ENCODE measurements at regions not wholly inside any gene's neighbourhood (a gene's known extent, or its start where the extent isn't known, plus 50 kb on each side); places are given as distances from the start of the nearest gene placed in this dataset.

DNA sequence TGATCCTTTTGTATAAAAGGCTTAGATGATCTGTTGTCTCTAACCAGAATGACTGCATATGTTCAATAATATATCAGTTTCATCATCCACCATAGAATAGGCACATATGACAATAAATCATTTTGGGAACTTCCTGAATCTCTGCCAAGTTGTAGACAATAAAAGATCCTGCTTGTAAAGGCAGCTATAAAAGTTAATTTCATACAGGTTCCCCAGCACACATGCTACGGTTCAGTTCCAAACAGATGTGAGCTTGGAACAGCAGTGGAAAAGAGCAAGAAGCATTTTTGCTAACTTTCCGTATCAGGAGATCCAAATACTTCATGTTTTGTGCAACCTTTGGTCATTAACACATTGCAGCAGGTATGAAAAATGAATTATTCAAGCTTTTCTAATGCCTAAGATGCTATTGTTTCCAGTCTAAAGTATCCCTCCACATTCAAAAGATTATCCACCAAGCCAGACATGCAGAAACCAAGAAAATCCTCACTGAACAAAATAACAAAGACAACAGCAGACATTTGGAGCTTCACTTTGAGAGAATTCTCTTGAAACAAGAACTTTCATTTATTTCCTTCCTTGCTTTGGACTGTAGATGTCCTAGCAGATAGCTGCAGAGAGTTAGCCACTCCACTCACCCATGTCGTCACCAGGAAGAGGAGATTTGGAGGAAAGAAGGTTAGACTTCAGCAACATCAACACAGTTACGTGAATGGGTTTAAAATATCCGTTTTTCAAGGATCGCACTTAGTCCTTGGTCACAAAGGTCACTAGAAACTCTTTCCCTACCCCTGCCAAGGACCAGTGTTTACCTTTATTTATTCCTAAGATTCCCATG lies 453.5 kb upstream of the JARID2 start:
- no peak for TF ChIP-seq FOSL1 (IDR thresholded peaks at IDR 0.05; ENCODE audit: low read depth)
- TF ChIP-seq JUND (IDR thresholded peaks at IDR 0.05): no peak
- no peak for TF ChIP-seq EZH2 (IDR thresholded peaks at IDR 0.05)
- TF ChIP-seq, protein P1, sequence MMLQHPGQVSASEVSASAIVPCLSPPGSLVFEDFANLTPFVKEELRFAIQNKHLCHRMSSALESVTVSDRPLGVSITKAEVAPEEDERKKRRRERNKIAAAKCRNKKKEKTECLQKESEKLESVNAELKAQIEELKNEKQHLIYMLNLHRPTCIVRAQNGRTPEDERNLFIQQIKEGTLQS (IDR thresholded peaks at IDR 0.05): no peak
- Histone ChIP-seq H3K4me1 (ENCODE audit: control insufficient read depth in 1 of 2, insufficient read depth in 2 of 2, low read length in 2 of 2) (no peaks in the 10 kb centered on the region), H3K4me3 (replicated peaks in 1 of 2; ENCODE audit: low read depth in 1 of 2, low read length in 2 of 2) (no peak overlapping the region), H3K79me2 (ENCODE audit: insufficient read depth, low read length) (no peaks in the 10 kb centered on the region), H3K9me2 (ENCODE audit: insufficient read depth) (no peaks in the 10 kb centered on the region), H3K27ac (ENCODE audit: low read depth, low read length) (no peak overlapping the region), H4K20me1 (ENCODE audit: insufficient read depth) (no peaks in the 10 kb centered on the region), H3K4me2 (ENCODE audit: low read length) (no peak overlapping the region), H3K27me3 (ENCODE audit: insufficient read depth, low read length) (no peaks in the 10 kb centered on the region), H3K9ac (ENCODE audit: low read length) (no peak overlapping the region), H3K36me3 (ENCODE audit: control insufficient read depth in 1 of 2, insufficient read depth in 2 of 2, low read length in 2 of 2) (no peaks in the 10 kb centered on the region), H2AFZ (ENCODE audit: low read depth, low read length, poor library complexity, severe bottlenecking) (no peak overlapping the region), H3K9me3 (ENCODE audit: control insufficient read depth in 1 of 2, insufficient read depth in 1 of 2, low read depth in 1 of 2, low read length in 2 of 2) (no peaks in the 10 kb centered on the region)
- ChIA-PET CTCF (no interaction called here), RAD21 (ENCODE audit: low non-redundant PET in 1 of 2, low total read pairs in 2 of 2, uncharacterized antibody in 2 of 2, unreplicated experiment in 2 of 2) (no interaction called here), POLR2A (no interaction called here)
- intact Hi-C loops (cut with micrococcal nuclease): no loop called here
- BruUV-seq (replicated peaks): no TSS peak
- ATAC-seq (no peak), DNase-seq (ENCODE audit: low read depth, low spot score) (no peak)

- Histone ChIP-seq H3K4me2 (ENCODE audit: low read length) (no peak overlapping the region), H3K27me3 (ENCODE audit: insufficient read depth, low read length) (no peaks in the 10 kb centered on the region), H3K79me2 (ENCODE audit: insufficient read depth, low read length) (no peaks in the 10 kb centered on the region), H3K9me3 (ENCODE audit: control insufficient read depth in 1 of 2, insufficient read depth in 1 of 2, low read depth in 1 of 2, low read length in 2 of 2) (no peaks in the 10 kb centered on the region), H3K4me1 (ENCODE audit: control insufficient read depth in 1 of 2, insufficient read depth in 2 of 2, low read length in 2 of 2) (peaks cover 0 to 3% of the 10 kb centered on the region in 2 experiments; a peak in 1 of 4 replicates), H4K20me1 (ENCODE audit: insufficient read depth) (no peaks in the 10 kb centered on the region), H3K36me3 (ENCODE audit: control insufficient read depth in 1 of 2, insufficient read depth in 2 of 2, low read length in 2 of 2) (no peaks in the 10 kb centered on the region), H3K9ac (ENCODE audit: low read length) (no peak overlapping the region), H3K4me3 (replicated peaks in 1 of 2; ENCODE audit: low read depth in 1 of 2, low read length in 2 of 2) (no peak overlapping the region), H2AFZ (ENCODE audit: low read depth, low read length, poor library complexity, severe bottlenecking) (no peak overlapping the region), H3K9me2 (ENCODE audit: insufficient read depth) (no peaks in the 10 kb centered on the region), H3K27ac (ENCODE audit: low read depth, low read length) (no peak overlapping the region)
- ATAC-seq: no peak
- POLR2A ChIA-PET: no interaction called here
- intact Hi-C loops (cut with micrococcal nuclease): no loop called here
- RAD21 ChIA-PET (ENCODE audit: low non-redundant PET in 1 of 2, low total read pairs in 2 of 2, uncharacterized antibody in 2 of 2, unreplicated experiment in 2 of 2): no interaction called here
- CTCF ChIA-PET: no interaction called here
- TF ChIP-seq REST (IDR thresholded peaks at IDR 0.05; ENCODE audit: low read depth) (no peak), SP1 (IDR thresholded peaks at IDR 0.05; ENCODE audit: low read depth) (no peak), CEBPB (IDR thresholded peaks at IDR 0.05; ENCODE audit: low read depth) (no peak), POLR2AphosphoS5 (IDR thresholded peaks at IDR 0.05; ENCODE audit: low read depth, low read length) (no peak), YY1 (IDR thresholded peaks at IDR 0.05; ENCODE audit: extremely low read depth, insufficient replicate concordance, low read depth, low read length) (no peak), RAD21 (IDR thresholded peaks at IDR 0.05; ENCODE audit: low read depth) (no peak), CBX3 (IDR thresholded peaks at IDR 0.05; ENCODE audit: low read depth) (no peak), ELF1 (IDR thresholded peaks at IDR 0.05; ENCODE audit: borderline replicate concordance, low read depth) (no peak), JUND (IDR thresholded peaks at IDR 0.05) (no peak), POLR2A (IDR thresholded peaks at IDR 0.05; ENCODE audit: borderline replicate concordance, extremely low read depth, insufficient read depth, insufficient read length) (no peak), FOSL1 (IDR thresholded peaks at IDR 0.05; ENCODE audit: low read depth) (no peak), TCF7L2 (IDR thresholded peaks at IDR 0.05; ENCODE audit: borderline replicate concordance, extremely low read depth, insufficient read depth, insufficient read length) (no peak)
- TF ChIP-seq, protein P2, sequence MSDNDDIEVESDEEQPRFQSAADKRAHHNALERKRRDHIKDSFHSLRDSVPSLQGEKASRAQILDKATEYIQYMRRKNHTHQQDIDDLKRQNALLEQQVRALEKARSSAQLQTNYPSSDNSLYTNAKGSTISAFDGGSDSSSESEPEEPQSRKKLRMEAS (IDR thresholded peaks at IDR 0.05): no peak
- no peak for DNase-seq (ENCODE audit: low read depth, low spot score)
- no TSS peak for BruUV-seq (replicated peaks)
Observed at GRCh38 chr6:14795451-14795850, 450.4 kb upstream of the JARID2 start.

Measured in HCT116 (cell line).